AG09309 (cell line): ENCODE measurements at regions not wholly inside any gene's neighbourhood (a gene's known extent, or its start where the extent isn't known, plus 50 kb on each side); places are given as distances from the start of the nearest gene placed in this dataset.
A peak's percentile ranks its signal among the peaks of the same experiment; 100 is the strongest.

Experiments used
- DNase-seq: peaks from one replicate; pipeline ENCODE4 v3.0.0-alpha.2; 2010; ENCODE audit warnings: low read depth
- H3K4me3 ChIP-seq: 2 replicates; pipeline ENCODE4 v1.5.1; 2011; ENCODE audit warnings: mild to moderate bottlenecking, low read depth, low read length, moderate library complexity; ENCODE audit not compliant: control insufficient read depth
- CTCF ChIP-seq: IDR thresholded peaks from 2 replicates; pipeline ENCODE4 v1.5.1; 2011; ENCODE audit warnings: mild to moderate bottlenecking, low read depth, low read length, inconsistent platforms; ENCODE audit not compliant: insufficient read depth, control insufficient read depth; ENCODE audit errors: missing control alignments

- TF ChIP-seq CTCF, result no peak
- no peak overlapping the region for H3K4me3 ChIP-seq
- DNase-seq, result no peak
These were observed 54.6 kb upstream of the MBP start for GRCh38 chr18:77187189-77187588.

DNA sequence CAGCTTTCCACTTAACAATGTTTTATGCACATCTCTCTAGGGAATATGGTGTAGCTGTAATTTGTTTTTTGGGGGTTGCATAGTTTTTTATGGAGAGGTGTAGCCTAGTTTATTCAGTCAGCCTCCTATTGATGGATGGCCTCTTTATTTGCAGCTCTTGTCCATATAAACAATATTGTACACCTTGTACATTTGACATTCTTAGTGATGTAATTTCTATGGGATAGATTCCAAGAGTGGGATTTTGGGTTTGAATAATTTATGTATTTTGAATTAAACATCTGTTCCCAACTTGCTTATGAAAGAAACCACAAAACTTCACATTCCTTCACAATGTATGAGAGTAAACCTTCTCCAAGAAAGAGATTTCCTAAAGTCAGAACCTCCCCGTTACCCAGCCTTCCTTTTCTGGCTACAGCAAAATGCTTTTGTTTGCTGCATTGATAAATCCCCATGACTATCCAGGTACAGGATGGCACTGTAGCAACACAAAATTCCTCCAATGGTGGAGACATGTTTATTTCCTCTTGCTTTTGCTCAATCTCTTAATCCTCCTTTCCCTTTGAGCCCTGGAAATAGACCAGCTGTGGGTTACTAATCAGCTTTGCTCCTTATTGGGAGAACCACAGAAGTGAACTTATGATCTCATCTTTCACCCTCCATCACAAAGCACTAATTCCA lies 58.4 kb upstream of the GALR1 start:
- no peak for DNase-seq
- no peak for TF ChIP-seq CTCF
- H3K4me3 ChIP-seq, result no peak overlapping the region

DNA sequence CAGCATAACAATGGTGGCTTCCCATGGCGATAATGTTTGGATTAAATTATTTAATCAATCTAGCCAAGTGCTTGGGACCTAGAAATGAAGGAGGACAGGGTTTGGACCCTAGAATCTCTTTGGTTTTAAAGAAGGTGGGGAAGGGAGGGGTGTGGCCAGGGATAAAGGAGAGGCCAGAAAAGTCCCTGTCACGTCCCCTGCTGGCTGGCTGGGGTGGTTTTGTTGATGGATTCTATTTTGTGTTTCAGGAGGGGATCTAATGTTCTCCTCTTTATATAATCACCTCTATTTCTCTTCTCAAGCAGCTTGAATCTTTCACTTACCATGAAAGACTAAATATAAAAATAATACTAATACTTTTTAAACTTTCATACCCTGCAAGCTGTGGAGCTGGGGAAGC lies 52.6 kb upstream of the GALR1 start:
- no peak overlapping the region for H3K4me3 ChIP-seq
- peak; percentile 28 for TF ChIP-seq CTCF
- DNase-seq, result no peak

DNA sequence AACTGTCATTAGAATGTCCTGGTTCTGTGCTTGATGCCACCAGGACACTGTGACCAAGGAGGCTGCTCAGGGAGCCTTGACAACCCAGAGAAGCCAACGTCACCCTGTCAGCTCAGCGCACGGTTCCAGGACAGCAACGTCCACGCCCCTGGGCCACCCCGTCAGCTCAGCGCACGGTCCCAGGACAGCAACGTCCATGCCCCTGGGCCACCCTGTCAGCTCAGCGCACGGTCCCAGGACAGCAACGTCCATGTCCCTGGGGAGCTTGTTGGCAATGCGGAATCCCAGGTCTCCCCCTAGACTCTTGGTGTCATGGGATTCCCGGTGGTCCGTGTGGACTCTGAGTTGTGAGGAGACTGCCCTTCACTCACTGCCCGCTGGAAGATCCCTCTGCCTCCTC lies 51.0 kb upstream of the GALR1 start:
- no peak for DNase-seq
- no peak overlapping the region for H3K4me3 ChIP-seq
- TF ChIP-seq CTCF, result no peak

- H3K4me3 ChIP-seq, result no peak overlapping the region
- DNase-seq, result no peak
- TF ChIP-seq CTCF, result no peak
These were observed 49.9 kb upstream of the GALR1 start for GRCh38 chr18:77199707-77200106.
